HG03095 (cell line): ENCODE measurements at regions not wholly inside any gene's neighbourhood (a gene's known extent, or its start where the extent isn't known, plus 50 kb on each side); places are given as distances from the start of the nearest gene placed in this dataset.
A peak's percentile ranks its signal among the peaks of the same experiment; 100 is the strongest.

Experiments used
- ATAC-seq: cut with Tn5 transposase; IDR thresholded peaks from one replicate; pipeline ENCODE4 v1.9.1; 2021; ENCODE audit warnings: moderate library complexity; ENCODE audit not compliant: unreplicated experiment

GRCh38 chr4:107117726-107118125, 81.6 kb upstream of the DKK2 start:
- no peak for ATAC-seq

- no peak for ATAC-seq
These were observed 79.2 kb upstream of the DKK2 start for GRCh38 chr4:107115185-107115847.

GRCh38 chr4:107114059-107114458, 77.9 kb upstream of the DKK2 start:
- ATAC-seq, result no peak

GRCh38 chr4:107098401-107098800, 62.3 kb upstream of the DKK2 start:
- ATAC-seq, result no peak

- ATAC-seq, result no peak
These were observed 58.9 kb upstream of the DKK2 start for GRCh38 chr4:107094976-107095375.

- ATAC-seq, result peak; percentile 70
These were observed 58.2 kb upstream of the DKK2 start for GRCh38 chr4:107094332-107094731.
